Progenitor cell of endocrine pancreas (in vitro differentiated cells): ENCODE measurements at regions not wholly inside any gene's neighbourhood (a gene's known extent, or its start where the extent isn't known, plus 50 kb on each side); places are given as distances from the start of the nearest gene placed in this dataset.

Experiments
- DNase-seq: peaks from one replicate; pipeline ENCODE4 v3.0.0; 2021; ENCODE audit warnings: low spot score; ENCODE audit not compliant: unreplicated experiment
- H3K27ac Mint-ChIP-seq: 2 replicates; pipeline ENCODE4 v1.8.0; 2021; ENCODE audit warnings: mild to moderate bottlenecking, moderate library complexity, mixed read lengths
- H3K27me3 Mint-ChIP-seq: 2 replicates; pipeline ENCODE4 v1.8.0; 2021; ENCODE audit warnings: mixed read lengths
- H3K36me3 Mint-ChIP-seq: 2 replicates; pipeline ENCODE4 v1.8.0; 2022; ENCODE audit warnings: mixed read lengths; ENCODE audit not compliant: insufficient read depth
- H3K4me1 Mint-ChIP-seq: 2 replicates; pipeline ENCODE4 v1.8.0; 2021; ENCODE audit warnings: low read depth, mixed read lengths
- H3K4me3 Mint-ChIP-seq: 2 replicates; pipeline ENCODE4 v1.8.0; 2021; ENCODE audit warnings: low read depth, mild to moderate bottlenecking, moderate library complexity, mixed read lengths
- H3K9me3 Mint-ChIP-seq: 2 replicates; pipeline ENCODE4 v1.8.0; 2021; ENCODE audit warnings: low read depth, mixed read lengths
- TF ChIP-seq, protein P1 (sequence below): fragments of 200-600 bp; sonication (generic); IDR thresholded peaks from one replicate; pipeline ENCODE4 v1.5.0; 2021; ENCODE audit warnings: antibody characterized with exemption, mild to moderate bottlenecking; ENCODE audit not compliant: unreplicated experiment

DNA sequence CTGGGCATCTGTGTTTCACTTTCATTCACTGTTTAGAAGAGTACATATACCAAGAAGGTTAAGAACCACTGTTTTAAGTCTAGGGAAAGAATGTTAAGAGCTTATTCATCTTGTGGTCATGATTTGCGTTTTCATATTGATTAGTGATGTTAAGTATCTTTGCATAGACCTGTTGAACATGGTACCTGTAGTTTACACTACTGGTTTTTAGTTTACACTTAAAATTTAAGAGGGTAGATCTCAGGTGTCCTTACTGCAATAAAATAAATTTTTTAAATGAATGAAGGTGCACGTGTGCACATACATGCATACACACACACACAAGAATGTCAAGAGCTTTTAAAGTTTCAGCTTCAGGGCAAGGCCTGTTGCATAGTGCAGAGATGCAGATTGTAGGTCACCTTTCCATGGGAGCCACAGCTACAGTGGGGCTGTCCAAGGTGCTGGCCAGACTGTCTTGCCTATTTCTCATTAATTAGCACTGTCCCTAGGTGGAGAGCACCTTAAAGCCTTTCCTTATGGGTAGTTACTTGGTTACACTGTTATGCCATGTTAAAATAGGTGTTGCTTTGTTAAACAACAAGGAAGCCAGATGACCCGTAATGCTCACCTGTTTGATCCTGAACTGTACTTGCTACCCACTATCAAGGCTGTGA lies 543.0 kb upstream of the DAB1 start:
- peaks cover 2% of the 10 kb centered on the region for H3K27me3 Mint-ChIP-seq
- peak; percentile 46 for DNase-seq
- no peaks in the 10 kb centered on the region for H3K4me1 Mint-ChIP-seq
- TF ChIP-seq, protein P1, sequence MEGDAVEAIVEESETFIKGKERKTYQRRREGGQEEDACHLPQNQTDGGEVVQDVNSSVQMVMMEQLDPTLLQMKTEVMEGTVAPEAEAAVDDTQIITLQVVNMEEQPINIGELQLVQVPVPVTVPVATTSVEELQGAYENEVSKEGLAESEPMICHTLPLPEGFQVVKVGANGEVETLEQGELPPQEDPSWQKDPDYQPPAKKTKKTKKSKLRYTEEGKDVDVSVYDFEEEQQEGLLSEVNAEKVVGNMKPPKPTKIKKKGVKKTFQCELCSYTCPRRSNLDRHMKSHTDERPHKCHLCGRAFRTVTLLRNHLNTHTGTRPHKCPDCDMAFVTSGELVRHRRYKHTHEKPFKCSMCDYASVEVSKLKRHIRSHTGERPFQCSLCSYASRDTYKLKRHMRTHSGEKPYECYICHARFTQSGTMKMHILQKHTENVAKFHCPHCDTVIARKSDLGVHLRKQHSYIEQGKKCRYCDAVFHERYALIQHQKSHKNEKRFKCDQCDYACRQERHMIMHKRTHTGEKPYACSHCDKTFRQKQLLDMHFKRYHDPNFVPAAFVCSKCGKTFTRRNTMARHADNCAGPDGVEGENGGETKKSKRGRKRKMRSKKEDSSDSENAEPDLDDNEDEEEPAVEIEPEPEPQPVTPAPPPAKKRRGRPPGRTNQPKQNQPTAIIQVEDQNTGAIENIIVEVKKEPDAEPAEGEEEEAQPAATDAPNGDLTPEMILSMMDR: no peak
- no peaks in the 10 kb centered on the region for H3K9me3 Mint-ChIP-seq
- H3K27ac Mint-ChIP-seq: no peak overlapping the region
- no peaks in the 10 kb centered on the region for H3K36me3 Mint-ChIP-seq
- no peak overlapping the region for H3K4me3 Mint-ChIP-seq

DNA sequence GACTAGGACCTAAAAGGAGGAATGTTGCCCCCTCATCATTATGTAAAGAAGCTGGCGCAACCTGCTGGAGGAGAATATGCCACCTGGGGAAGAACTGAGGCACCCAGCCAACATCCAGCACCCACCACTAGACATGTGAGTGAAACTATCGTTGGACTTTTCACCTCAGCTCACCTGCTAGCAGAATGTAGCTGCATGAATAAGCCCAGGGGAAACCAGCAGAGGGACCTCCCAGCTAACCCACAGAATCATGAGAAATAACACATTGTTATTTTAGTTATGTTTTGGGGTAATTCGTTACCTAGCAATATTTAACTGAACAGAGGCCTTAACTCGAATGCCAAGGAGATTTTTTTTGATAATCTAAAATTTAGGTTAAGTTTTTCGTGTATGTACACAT lies 542.5 kb upstream of the DAB1 start:
- Mint-ChIP-seq H3K4me3 (no peak overlapping the region), H3K9me3 (no peaks in the 10 kb centered on the region), H3K4me1 (no peaks in the 10 kb centered on the region), H3K36me3 (no peaks in the 10 kb centered on the region), H3K27me3 (peaks cover 2% of the 10 kb centered on the region), H3K27ac (no peak overlapping the region)
- TF ChIP-seq, protein P1: no peak
- no peak for DNase-seq

DNA sequence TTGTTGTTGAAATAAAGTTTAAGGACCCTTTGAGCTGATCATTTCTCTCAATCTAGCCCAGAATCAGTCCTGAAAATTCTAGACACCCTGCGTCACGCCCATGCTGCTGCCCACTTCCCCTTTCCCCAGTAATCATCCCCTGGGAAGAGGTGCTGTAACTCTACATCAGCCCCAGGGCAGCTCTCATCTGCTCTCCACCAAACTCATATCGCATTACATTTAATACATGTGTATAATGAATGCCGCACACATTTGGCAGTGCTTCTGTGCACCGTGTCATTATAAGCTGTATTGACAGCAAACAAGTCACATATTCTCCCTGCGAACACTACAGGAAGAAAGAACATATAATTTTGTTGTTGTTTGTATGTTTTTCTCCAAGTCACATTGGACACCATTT lies 539.7 kb upstream of the DAB1 start:
- Mint-ChIP-seq H3K36me3 (no peaks in the 10 kb centered on the region), H3K4me3 (no peak overlapping the region), H3K4me1 (no peaks in the 10 kb centered on the region), H3K9me3 (no peaks in the 10 kb centered on the region), H3K27ac (no peak overlapping the region), H3K27me3 (peaks cover 2% of the 10 kb centered on the region)
- no peak for DNase-seq
- TF ChIP-seq, protein P1: no peak

GRCh38 chr1:57959531-57960241 lies 535.8 kb upstream of the DAB1 start:
- H3K4me1 Mint-ChIP-seq: no peaks in the 10 kb centered on the region
- no peak overlapping the region for H3K27ac Mint-ChIP-seq
- TF ChIP-seq, protein P1: no peak
- DNase-seq: no peak
- H3K4me3 Mint-ChIP-seq: no peak overlapping the region
- no peaks in the 10 kb centered on the region for H3K9me3 Mint-ChIP-seq
- H3K27me3 Mint-ChIP-seq: no peaks in the 10 kb centered on the region
- no peaks in the 10 kb centered on the region for H3K36me3 Mint-ChIP-seq

GRCh38 chr1:57957576-57957975 lies 533.7 kb upstream of the DAB1 start:
- TF ChIP-seq, protein P1: no peak
- Mint-ChIP-seq H3K4me3 (no peak overlapping the region), H3K4me1 (no peaks in the 10 kb centered on the region), H3K9me3 (no peaks in the 10 kb centered on the region), H3K27me3 (no peaks in the 10 kb centered on the region), H3K27ac (no peak overlapping the region), H3K36me3 (no peaks in the 10 kb centered on the region)
- DNase-seq: no peak
